ENCODE measurements at regions not wholly inside any gene's neighbourhood (a gene's known extent, or its start where the extent isn't known, plus 50 kb on each side); places are given as distances from the start of the nearest gene placed in this dataset.

- no peak for DNase-seq
These were observed 213.2 kb upstream of the DIO3 start for GRCh38 chr14:101347893-101348777.

- no peak for DNase-seq
These were observed 212.2 kb upstream of the DIO3 start for GRCh38 chr14:101349108-101349507.

- DNase-seq: no peak
These were observed 211.3 kb upstream of the DIO3 start for GRCh38 chr14:101350021-101350420.

DNA sequence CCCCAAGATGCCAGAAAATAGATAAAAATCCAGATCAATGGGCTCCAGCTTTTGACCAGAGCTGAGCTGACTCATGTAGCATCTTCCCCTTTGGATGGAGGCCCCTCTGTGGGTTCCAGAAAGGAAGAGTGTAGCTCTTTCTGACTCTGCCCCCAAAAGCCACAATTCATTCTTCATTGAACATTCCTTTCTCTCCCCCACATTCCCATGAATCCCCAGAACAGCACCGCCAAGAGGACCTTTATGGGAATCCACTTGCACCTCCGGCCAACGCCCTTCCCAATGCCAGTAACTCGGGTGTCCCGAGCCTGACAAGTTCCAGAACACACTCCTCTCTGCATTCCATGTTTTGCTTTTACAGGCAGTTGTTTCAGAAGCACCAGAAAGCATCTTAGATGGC lies 210.6 kb upstream of the DIO3 start:
- no peak for DNase-seq

GRCh38 chr14:101351146-101351545 lies 210.1 kb upstream of the DIO3 start:
- DNase-seq: no peak

GRCh38 chr14:101351769-101352168 lies 209.5 kb upstream of the DIO3 start:
- DNase-seq: no peak

GRCh38 chr14:101352567-101352966 lies 208.7 kb upstream of the DIO3 start:
- DNase-seq: no peak

DNA sequence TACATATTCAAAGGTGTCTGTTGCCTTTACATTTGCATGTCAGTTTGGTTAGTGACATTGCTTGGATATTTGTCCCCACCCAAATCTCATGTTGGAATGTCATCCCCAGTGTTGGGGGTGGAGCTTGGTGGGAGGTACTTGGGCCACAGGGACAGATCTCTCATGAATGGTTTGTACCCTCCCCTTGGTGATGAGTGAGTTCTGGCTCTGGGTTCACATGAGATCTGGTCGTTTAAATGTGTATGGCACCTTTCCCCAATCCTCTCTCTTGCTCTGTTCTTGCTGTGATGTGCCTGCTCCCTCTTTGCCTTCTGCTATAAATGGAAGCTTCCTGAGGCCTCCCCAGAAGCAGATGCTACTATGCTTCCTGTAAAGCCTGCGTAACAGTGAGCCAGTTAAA lies 207.9 kb upstream of the DIO3 start:
- no peak for DNase-seq

DNA sequence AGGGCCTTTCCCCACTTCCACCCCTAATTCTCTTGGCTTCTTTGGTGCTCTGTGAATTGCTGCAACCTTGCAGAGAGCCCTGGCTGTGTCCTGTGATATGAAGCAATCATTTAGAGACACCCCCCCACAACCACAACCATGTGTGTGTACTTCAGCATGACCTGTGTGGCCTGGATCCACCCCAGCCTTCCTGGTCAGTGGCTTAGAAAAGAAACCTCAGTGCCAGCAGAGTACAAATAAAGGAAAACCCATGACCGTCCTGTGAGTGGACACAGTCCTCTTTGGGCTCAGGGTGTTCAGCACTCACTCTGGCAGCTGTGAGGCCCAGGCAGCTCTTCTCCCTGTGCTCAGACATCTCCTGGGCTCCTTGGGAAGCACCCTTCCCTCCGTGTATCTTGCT lies 206.6 kb upstream of the DIO3 start:
- no peak for DNase-seq

DNA sequence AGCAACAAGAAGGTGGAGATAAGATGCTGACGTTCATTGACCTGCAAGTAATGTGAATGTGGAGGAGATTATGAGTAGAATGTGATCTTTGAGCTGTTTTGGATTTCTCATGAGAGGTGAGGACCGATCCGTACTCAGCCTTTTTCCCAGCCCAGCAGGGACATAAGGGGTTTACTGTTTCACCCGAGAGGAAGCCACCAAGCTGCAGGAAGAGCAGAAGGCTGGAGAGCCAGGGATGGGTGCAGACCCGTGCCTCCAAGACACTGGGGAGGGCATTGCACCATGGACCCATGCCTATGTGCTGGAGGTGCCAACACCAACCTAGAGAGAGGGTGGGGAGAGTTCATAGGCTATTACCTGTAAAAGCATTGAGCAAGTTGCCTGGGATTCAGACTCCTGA lies 206.0 kb upstream of the DIO3 start:
- DNase-seq: no peak

DNA sequence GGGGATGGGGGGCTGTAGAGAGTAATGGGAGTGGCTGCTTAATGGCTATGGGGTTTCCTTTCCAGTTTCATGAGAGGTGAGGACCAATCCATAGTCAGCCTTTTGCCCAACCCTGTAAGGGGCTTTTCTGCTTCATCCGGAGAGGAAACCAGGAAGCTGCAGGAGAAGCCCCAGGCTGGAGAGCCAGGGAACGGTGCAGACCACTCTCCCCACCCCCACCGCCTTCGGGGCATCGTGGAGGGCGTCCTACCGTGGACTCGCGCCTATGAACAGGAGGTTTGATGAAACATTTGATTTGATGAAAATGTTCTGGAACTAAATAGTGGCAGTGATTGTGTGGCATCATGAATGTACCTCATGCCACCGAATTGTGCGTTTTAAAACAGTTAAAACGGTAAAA lies 204.3 kb upstream of the DIO3 start:
- DNase-seq: no peak

GRCh38 chr14:101357559-101358319 lies 203.6 kb upstream of the DIO3 start:
- no peak for DNase-seq

DNA sequence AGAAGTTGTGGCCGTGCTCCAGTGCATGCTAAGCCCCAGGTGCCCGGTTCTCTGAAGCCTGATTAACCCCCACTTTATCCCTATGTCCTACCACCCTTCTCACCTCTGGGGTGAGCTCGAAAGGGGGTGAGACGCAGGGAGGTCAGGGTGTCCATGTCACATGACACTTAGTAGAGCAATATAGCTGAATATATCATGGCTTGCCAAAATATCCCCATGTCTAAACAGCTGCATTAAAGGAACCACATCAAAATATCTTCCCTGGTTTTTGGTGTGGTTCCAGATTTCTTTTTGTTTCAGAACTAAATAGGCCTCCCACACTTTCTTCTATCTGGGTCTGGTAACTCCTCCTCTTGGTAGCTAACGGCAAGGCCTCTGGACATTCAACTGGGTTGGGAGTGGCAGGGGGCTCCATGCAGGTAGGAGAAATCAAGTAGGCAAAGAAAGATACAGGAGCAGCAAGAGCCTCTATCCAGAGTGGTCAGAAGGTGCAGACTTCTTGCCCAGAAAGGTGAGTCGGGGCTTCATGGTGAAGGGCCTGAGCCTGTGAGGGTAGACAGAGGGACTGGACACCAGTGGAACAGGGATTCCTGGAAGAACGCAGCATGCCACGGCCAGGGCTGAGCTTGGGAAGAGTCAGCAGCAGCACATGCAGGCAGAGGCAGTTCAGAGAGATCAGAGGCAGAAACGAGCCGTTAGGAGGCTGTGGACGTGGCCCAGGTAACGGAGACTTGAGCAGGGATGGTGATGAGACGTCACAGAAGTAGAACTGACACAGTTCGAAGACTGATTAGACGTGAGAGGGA lies 202.8 kb upstream of the DIO3 start:
- no peak for DNase-seq

DNA sequence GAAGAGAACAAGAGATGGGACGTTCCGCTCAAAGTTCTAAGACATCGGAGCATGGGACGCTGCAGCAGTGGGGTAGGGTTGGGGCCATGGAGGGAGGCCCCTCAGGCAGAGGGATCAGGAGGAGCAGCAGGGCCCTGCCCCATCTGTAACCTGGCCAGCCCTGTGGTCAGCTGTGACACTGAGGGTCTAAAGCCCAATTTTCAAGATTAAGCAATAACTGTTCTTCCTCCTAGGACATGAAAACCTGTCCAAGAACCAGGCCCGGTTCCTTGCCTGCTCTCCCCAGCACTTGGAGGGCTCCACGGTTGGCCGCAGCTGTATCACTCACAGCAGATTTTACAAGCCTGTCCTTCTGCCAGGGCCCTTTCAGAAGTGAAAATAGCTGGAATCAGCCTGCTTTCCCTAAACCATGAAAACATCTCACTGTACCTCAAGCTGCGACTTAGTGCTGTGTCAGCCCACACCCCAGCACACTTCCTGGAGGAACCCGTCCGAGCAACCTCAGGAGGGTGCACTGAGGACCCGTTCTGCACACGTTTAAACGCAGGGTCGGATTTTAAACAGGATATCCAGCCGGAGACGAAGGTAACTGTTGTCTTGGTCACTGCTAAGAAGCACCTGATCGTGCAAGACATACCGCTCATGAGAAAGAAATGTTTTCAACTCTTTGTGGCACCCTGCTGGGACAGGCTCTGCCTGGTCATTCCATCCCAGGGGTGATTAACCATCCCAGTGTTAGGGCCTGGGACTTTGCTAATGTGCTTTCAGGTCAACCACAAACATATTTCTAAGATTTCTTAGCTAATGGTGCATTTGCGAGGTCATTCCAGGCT lies 201.9 kb upstream of the DIO3 start:
- DNase-seq: no peak

GRCh38 chr14:101360054-101360911 lies 201.0 kb upstream of the DIO3 start:
- DNase-seq: no peak

DNA sequence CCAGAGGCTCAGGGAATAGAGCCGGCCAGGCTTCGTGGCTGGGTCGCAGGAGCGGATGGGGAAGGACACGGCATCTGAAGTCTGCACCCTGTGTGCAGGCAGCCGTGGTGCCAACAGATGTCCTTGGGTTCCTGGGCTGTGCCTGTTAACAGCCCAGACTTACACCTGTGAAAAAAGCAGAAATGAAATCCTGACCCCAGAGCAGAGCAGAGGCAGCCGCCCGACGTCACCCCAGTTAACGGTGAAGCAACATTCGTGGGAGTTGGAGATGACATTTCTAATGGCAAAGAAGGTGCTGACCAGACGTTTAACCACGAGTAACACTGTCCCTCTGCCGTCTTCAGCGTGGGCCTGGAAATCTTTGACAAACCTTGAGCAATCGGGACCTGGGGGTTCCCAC lies 200.3 kb upstream of the DIO3 start:
- no peak for DNase-seq

GRCh38 chr14:101361451-101362433 lies 199.6 kb upstream of the DIO3 start:
- DNase-seq: no peak

DNA sequence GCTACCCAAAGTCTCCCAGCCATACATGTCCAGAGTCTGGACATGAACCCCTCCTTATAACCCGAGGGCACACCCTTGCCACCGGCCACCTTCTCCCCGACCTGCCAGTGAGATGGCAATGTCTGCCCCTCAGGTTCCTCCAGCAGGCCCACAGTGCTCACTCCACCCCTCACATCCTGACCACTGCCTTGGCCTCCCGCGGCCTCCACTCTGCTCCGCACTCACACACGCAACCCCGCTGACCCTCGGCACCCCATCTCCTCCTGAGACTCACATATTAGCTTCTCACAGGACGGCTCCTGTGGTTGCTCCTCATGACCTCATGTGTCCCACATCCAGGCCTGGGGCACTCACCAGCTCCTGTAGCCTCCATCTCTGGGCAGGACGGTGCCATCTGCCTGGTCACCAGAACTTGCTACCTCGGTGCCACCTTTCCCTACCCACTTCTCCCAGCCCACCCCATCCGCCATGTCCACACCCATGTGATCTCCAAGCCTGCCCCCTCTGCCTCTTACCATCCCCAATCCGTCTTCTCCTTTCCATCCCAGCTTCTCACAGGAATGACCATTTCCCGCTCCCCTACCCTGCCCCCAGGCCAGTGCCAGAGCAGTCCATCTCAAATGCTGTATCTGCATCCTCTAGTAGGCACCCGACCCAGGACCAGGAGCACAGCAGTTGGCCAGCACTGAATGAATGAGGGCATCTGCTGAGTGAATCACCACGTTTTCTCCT lies 198.6 kb upstream of the DIO3 start:
- no peak for DNase-seq

DNA sequence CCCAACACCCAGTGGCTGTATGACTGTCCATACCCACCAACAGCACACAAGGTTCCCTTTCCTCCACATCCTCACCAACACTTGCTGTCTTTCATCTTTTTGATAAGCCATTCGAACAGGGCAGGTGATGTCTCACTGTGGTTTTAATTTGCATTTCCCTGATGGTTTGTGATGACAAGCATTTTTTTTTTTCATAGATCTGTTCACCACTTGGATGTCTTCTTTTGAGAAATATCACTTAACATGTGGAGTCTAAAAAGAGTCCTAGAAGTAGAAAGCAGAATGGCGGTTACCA lies 198.1 kb upstream of the DIO3 start:
- DNase-seq: no peak

DNA sequence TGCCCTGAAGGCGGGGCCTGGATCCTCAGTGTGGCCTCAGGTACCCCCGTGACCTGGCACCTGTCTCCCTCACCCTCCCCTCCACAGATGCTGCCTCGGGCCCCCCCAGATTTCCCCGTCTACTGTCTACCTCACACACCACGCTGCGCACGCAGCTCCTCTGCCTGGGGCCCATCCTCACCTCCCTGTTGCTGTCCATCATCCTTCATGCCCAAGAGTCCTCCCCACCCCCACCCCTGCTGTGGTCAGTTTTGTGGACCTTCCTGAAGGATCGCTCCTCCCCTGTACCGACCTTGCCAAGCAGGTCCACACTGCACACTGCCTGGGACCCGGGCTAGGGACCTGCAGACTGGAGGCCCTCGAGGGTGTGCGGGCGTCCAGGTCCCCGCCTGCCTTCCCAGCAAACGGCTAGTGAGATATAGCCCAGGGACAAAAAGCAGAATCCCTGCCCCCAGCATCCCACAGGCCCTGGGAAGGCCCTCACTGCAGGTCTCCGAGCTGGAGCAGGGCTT lies 197.4 kb upstream of the DIO3 start:
- DNase-seq: no peak

Data from NCI-H1436 (cell line).